NCI-H2196 (cell line): ENCODE measurements at regions not wholly inside any gene's neighbourhood (a gene's known extent, or its start where the extent isn't known, plus 50 kb on each side); places are given as distances from the start of the nearest gene placed in this dataset.

Source experiments
- DNase-seq: peaks from one replicate; lab custom pipeline; 2025; ENCODE audit not compliant: unreplicated experiment; lab: John Stamatoyannopoulos, UW

- no peak for DNase-seq
Observed at GRCh38 chr6:26214803-26215584, 127.8 kb downstream of the HFE start.

- no peak for DNase-seq
Observed at GRCh38 chr6:26215585-26216358, 128.5 kb downstream of the HFE start.

DNA sequence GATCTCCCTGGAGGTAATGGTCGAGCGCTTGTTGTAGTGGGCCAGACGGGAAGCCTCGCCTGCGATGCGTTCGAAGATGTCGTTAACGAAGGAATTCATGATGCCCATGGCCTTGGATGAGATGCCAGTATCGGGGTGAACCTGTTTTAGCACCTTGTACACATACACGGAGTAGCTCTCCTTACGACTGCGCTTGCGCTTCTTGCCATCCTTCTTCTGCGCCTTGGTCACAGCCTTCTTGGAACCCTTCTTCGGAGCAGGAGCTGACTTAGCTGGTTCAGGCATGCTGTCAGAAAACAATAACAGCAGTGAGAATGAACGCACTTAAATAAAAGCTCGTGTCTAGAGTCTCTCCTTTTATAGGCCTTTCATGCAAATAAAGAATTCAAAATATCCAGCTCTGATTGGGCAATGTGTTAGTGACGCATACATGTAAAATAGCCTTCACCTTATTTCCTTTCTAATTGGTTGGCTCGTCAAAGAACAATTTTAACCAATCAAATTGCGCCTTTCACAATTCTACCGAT lies 129.2 kb downstream of the HFE start:
- DNase-seq = peak; percentile 91

DNA sequence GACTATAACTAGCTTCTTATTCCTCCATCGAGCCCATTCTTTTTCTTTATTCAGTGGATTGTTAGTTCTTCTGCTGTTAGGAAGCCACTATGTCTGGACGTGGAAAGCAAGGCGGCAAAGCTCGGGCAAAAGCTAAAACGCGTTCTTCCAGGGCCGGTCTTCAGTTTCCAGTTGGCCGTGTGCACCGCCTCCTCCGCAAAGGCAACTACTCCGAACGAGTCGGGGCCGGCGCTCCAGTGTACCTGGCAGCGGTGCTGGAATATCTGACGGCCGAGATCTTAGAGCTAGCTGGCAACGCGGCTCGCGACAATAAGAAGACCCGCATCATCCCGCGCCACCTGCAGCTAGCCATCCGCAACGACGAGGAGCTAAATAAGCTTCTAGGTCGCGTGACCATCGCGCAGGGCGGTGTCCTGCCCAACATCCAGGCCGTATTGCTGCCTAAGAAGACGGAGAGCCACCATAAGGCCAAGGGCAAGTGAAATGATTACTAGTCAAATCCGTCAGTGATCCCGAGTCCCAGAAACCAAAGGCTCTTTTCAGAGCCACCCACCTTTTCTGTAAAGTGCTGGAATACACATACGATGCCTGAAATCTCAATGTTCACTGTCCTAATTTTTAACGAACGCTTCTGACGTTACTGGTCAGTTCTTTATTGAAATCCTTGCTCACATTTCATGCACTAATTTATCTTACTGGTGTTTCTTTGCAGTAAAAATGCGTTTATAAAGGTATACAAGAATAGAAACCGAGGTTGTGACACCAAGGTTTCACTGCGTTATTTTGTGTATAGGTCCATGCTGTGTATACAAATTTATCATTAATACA lies 129.9 kb downstream of the HFE start:
- DNase-seq = peak; percentile 79

- no peak for DNase-seq
Observed at GRCh38 chr6:26217714-26218075, 130.5 kb downstream of the HFE start.

GRCh38 chr6:26218824-26219223 lies 131.6 kb downstream of the HFE start:
- DNase-seq = no peak

- DNase-seq = no peak
Observed at GRCh38 chr6:26220145-26220970, 133.1 kb downstream of the HFE start.

DNA sequence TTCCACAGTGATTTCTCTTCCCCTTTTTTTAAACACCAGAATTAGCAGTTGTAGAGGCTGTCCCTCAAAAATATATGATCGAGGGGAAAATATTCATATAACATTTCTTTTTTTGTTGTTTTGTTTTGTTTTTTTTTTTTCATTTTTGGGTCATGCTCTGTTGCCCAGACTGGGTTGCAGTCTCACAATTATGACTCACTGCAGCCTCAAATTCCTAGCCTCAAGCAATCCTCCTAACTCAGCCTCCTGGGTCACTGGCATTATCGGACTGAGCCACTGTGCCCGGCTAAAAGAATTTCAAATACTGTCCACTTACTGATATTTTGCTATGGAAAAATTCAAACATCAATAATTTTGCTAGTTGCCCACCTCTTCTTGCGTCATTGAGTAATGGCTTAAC lies 134.0 kb downstream of the HFE start:
- no peak for DNase-seq

DNA sequence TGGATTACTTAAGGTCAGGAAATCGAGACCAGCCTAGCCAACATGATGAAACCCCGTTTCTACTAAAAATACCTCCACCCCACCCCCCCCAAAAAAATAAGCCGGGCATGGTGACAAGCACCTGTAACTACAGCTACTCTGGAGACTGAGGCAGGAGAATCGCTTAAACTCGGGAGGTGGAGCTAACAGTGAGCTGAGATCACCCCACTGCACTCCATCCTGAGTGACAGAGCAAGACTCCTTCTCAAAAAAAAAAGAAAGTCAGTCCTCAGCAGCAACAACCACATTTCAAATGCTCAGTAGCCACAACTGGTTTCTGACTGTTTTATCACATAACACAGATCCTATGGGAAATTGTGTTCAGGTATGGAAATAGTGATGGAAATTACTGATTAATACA lies 135.3 kb downstream of the HFE start:
- no peak for DNase-seq

- DNase-seq = no peak
Observed at GRCh38 chr6:26223228-26223627, 136.0 kb downstream of the HFE start.

- no peak for DNase-seq
Observed at GRCh38 chr6:26223650-26224546, 136.7 kb downstream of the HFE start.

DNA sequence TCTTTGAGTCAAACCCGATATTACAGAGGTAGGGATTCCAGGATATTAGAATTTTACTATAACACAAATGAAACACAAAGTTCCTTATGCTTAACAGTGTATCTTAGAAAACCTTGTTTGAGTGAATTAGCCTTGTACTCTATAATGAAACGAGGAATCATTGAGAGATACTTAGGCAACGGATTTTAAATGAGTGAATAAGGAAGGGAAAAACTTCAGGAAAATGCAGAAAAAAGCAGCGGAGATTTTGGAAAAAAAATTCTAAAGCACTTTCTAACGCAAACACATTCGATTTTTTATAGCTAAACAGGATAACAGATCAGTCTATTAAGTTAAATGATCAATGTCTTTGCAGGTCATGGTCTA lies 137.3 kb downstream of the HFE start:
- DNase-seq = no peak

- no peak for DNase-seq
Observed at GRCh38 chr6:26224940-26225847, 138.0 kb downstream of the HFE start.

GRCh38 chr6:26225848-26226578 lies 138.8 kb downstream of the HFE start:
- DNase-seq = no peak

DNA sequence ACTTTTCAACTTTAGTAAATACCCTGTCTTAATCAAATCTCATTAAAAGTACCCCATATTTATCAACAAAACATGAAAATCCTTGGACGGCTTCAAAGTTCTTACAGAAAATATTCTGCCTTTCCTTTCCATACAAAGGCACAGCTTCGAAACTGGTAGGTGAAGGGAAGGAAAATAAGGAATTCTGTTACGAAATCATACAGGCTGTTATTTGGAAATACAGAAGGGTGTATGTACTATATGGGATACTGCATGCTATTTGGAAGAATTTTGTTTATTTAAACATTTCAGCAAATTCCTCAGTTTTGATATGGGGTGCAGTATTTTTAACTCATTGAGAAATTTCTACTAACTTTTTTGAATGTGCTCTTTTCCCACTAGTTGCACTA lies 138.4 kb upstream of the BTN3A2 start:
- no peak for DNase-seq

DNA sequence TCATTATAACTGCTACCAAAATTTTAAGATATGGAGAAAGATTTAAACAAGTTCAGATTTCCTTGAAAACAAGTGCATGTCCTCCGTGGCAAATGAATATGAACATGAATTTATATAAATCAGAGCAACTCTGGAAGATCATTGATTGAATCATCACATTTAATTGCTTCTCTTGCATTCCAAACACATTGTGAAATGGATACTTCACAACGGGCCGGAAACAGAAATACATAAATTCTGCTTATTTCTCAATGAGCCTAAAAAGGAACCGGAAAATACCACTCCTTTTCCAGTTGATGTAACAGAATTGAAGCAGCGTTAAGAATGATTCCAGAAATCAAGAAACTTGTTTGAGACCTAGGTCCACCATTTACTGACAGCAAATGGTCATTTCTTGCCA lies 134.6 kb upstream of the BTN3A2 start:
- no peak for DNase-seq

DNA sequence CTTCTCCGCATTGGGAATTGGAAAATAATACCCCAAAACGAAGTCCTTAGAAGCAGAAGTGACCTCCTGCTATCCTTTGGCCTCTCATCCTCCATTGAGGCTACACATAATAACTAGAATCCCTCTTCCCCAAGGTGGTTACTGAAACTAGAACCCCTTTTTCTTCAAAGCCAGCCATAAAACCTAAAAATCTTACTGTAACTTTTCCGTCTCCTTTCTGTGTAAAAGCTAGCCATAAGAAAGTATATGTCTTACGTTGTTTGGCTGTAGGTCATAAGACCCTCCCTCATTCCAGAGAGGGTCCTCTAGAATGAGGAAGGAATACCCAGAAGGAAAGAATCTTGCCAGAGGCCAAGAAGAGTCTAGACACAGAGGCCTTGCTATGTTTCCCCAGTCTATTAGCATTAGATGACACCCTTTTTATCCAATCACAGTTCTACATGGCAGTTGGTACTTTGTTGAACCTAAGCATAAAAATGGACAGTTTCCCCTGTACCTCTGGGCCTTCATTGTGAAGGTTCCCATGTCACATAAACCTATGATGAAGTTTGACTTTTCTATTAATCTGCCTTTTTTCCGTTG lies 133.9 kb upstream of the BTN3A2 start:
- no peak for DNase-seq
